CD14-positive monocyte (primary cell): ENCODE measurements at regions not wholly inside any gene's neighbourhood (a gene's known extent, or its start where the extent isn't known, plus 50 kb on each side); places are given as distances from the start of the nearest gene placed in this dataset.

Experiments
- DNase-seq, 3 donors: peaks; one replicate each; pipeline ENCODE4 v3.0.0-alpha.2; 2011 to 2022
- H2AFZ ChIP-seq: 2 replicates; pipeline ENCODE4 v1.6.0; 2012; ENCODE audit warnings: mild to moderate bottlenecking, low read depth, low read length, inconsistent platforms; ENCODE audit not compliant: insufficient read depth, poor library complexity, severe bottlenecking
- H3K27ac ChIP-seq, 2 donors: 1 replicate in 1 of 2; 2 replicates in 1 of 2; pipeline ENCODE4 v1.5.1; 2012 to 2013; ENCODE audit warnings: low read length in 2 of 2, control low read depth in 1 of 2, inconsistent platforms in 1 of 2, low read depth in 1 of 2, mild to moderate bottlenecking in 1 of 2
- H3K27me3 ChIP-seq, 2 donors: one replicate each; pipeline versions ENCODE4 v1.6.0 to v1.6.1; 2011 to 2013; ENCODE audit warnings: low read length in 2 of 2; ENCODE audit not compliant: control insufficient read depth in 2 of 2, insufficient read depth in 2 of 2
- H3K36me3 ChIP-seq, 2 donors: replicated peaks in 1 of 2; 1 replicate in 1 of 2; 2 replicates in 1 of 2; pipeline versions ENCODE4 v1.5.1 to v1.6.1; 2012 to 2013; ENCODE audit warnings: low read length in 2 of 2, control low read depth in 1 of 2, inconsistent platforms in 1 of 2, mild to moderate bottlenecking in 1 of 2; ENCODE audit not compliant: insufficient read depth in 2 of 2, control insufficient read depth in 1 of 2
- H3K4me1 ChIP-seq, 2 donors: 1 replicate in 1 of 2; 2 replicates in 1 of 2; pipeline versions ENCODE4 v1.5.1 to v1.6.1; 2012 to 2013; ENCODE audit warnings: low read length in 2 of 2, control low read depth in 1 of 2, inconsistent platforms in 1 of 2, mild to moderate bottlenecking in 1 of 2, moderate library complexity in 1 of 2; ENCODE audit not compliant: insufficient read depth in 2 of 2, control insufficient read depth in 1 of 2
- H3K4me2 ChIP-seq: replicated peaks from 2 replicates; pipeline ENCODE3; 2012; ENCODE audit warnings: low read length, moderate library complexity, mild to moderate bottlenecking; ENCODE audit not compliant: poor library complexity, severe bottlenecking; ENCODE audit errors: extremely low read depth
- H3K4me3 ChIP-seq, 3 experiments: fragments of 200-600 bp in 1 of 3; sonication (generic) in 1 of 3; replicated peaks in 1 of 3; 1 replicate in 2 of 3; 2 replicates in 1 of 3; pipeline ENCODE4 v1.5.1; 2011 to 2013; ENCODE audit warnings: low read length in 3 of 3, mild to moderate bottlenecking in 3 of 3, control low read depth in 2 of 3, low read depth in 2 of 3, inconsistent platforms in 1 of 3, moderate library complexity in 1 of 3
- H3K79me2 ChIP-seq: 2 replicates; pipeline ENCODE4 v1.6.0; 2012; ENCODE audit warnings: mild to moderate bottlenecking, control low read depth, inconsistent platforms, low read length, moderate library complexity; ENCODE audit not compliant: insufficient read depth
- H3K9ac ChIP-seq: 2 replicates; pipeline ENCODE4 v1.6.0; 2017; ENCODE audit warnings: low read length, mild to moderate bottlenecking; ENCODE audit not compliant: insufficient read depth, poor library complexity, severe bottlenecking
- H3K9me3 ChIP-seq, 2 donors: replicated peaks in 1 of 2; 1 replicate in 1 of 2; 2 replicates in 1 of 2; pipeline versions ENCODE4 v1.5.1 to v1.6.1; 2012 to 2013; ENCODE audit warnings: low read length in 2 of 2, control low read depth in 1 of 2; ENCODE audit not compliant: control insufficient read depth in 1 of 2, insufficient read depth in 1 of 2
- H4K20me1 ChIP-seq: 2 replicates; pipeline ENCODE4 v1.6.0; 2012; ENCODE audit warnings: mild to moderate bottlenecking, low read length, control low read depth, moderate library complexity; ENCODE audit not compliant: insufficient read depth
- H3K27ac Mint-ChIP-seq, 7 donors: one replicate each; pipeline ENCODE4 v1.8.0; 2020; ENCODE audit warnings: mild to moderate bottlenecking in 7 of 7, mixed read lengths in 7 of 7, moderate library complexity in 6 of 7, inconsistent platforms in 2 of 7
- H3K27me3 Mint-ChIP-seq, 3 donors: one replicate each; pipeline ENCODE4 v1.8.0; 2021 to 2022; ENCODE audit warnings: low read depth in 3 of 3, mild to moderate bottlenecking in 3 of 3, mixed read lengths in 3 of 3, moderate library complexity in 3 of 3, inconsistent platforms in 1 of 3
- H3K36me3 Mint-ChIP-seq, 2 donors: one replicate each; pipeline ENCODE4 v1.8.0; 2020; ENCODE audit warnings: mixed read lengths in 2 of 2, inconsistent platforms in 1 of 2, mild to moderate bottlenecking in 1 of 2
- H3K4me1 Mint-ChIP-seq: one replicate; pipeline ENCODE4 v1.8.0; 2020; ENCODE audit warnings: mild to moderate bottlenecking, mixed read lengths
- H3K4me3 Mint-ChIP-seq, 2 donors: one replicate each; pipeline ENCODE4 v1.8.0; 2020; ENCODE audit warnings: mild to moderate bottlenecking in 2 of 2, mixed read lengths in 2 of 2, moderate library complexity in 1 of 2
- H3K9me3 Mint-ChIP-seq, 7 donors: one replicate each; pipeline ENCODE4 v1.8.0; 2020 to 2022; ENCODE audit warnings: mixed read lengths in 7 of 7, mild to moderate bottlenecking in 6 of 7, moderate library complexity in 6 of 7, inconsistent platforms in 2 of 7
- CTCF ChIP-seq: fragments of 200-600 bp; IDR thresholded peaks from one replicate; pipeline ENCODE4 v1.8.0; 2022; ENCODE audit warnings: antibody characterized with exemption, mild to moderate bottlenecking
- WGBS: methylation state at CpG from one replicate; pipeline ENCODE4 v1.1.5; 2013; ENCODE audit warnings: missing lambda C conversion rate; ENCODE audit not compliant: insufficient coverage; 5-methylcytosine and 5-hydroxymethylcytosine counted together
- intact Hi-C, 2 donors: fragments of 100-400 bp; cut with micrococcal nuclease; formaldehyde crosslinking; loops; one replicate each; pipeline versions ENCODE4 v1.15.0 to v1.15.1; 2023

GRCh38 chr11:23519194-23519593 lies 658.9 kb upstream of the CCDC179 start:
- H3K9ac ChIP-seq = no peak overlapping the region
- H3K27ac Mint-ChIP-seq = no peak overlapping the region
- no peak overlapping the region for H3K4me2 ChIP-seq
- no peaks in the 10 kb centered on the region for H3K4me1 ChIP-seq
- TF ChIP-seq CTCF = no peak
- H2AFZ ChIP-seq = no peak overlapping the region
- intact Hi-C loops = no loop called here
- no peak overlapping the region for H3K4me3 ChIP-seq
- no peaks in the 10 kb centered on the region for H3K27me3 ChIP-seq
- H3K27me3 Mint-ChIP-seq = peaks cover 0 to 1% (median 0%) of the 10 kb centered on the region in 3 donors
- H3K9me3 Mint-ChIP-seq = peaks cover 0 to 13% (median 2%) of the 10 kb centered on the region in 7 donors
- no peaks in the 10 kb centered on the region for H3K36me3 ChIP-seq
- no peak for DNase-seq
- no peaks in the 10 kb centered on the region for H3K79me2 ChIP-seq
- H3K27ac ChIP-seq = no peak overlapping the region
- no CpG with 5 or more reads among the region's 2 CpGs for WGBS
- no peaks in the 10 kb centered on the region for H3K9me3 ChIP-seq
- no peak overlapping the region for H3K4me3 Mint-ChIP-seq
- no peaks in the 10 kb centered on the region for H3K36me3 Mint-ChIP-seq
- H3K4me1 Mint-ChIP-seq = no peaks in the 10 kb centered on the region
- no peaks in the 10 kb centered on the region for H4K20me1 ChIP-seq

- intact Hi-C loops = no loop called here
- H3K9ac ChIP-seq = no peak overlapping the region
- H3K4me3 ChIP-seq = no peak overlapping the region
- TF ChIP-seq CTCF = no peak
- H3K4me2 ChIP-seq = no peak overlapping the region
- Mint-ChIP-seq H3K4me3 (no peak overlapping the region), H3K27me3 (peaks cover 0 to 1% (median 0%) of the 10 kb centered on the region in 3 donors), H3K4me1 (no peaks in the 10 kb centered on the region), H3K27ac (no peak overlapping the region), H3K9me3 (peaks cover 0 to 13% (median 2%) of the 10 kb centered on the region in 7 donors), H3K36me3 (no peaks in the 10 kb centered on the region)
- H4K20me1 ChIP-seq = no peaks in the 10 kb centered on the region
- H3K36me3 ChIP-seq = no peaks in the 10 kb centered on the region
- no peak for DNase-seq
- no peaks in the 10 kb centered on the region for H3K9me3 ChIP-seq
- no peak overlapping the region for H3K27ac ChIP-seq
- WGBS = 94% methylated on average over 6 of the region's 11 CpGs
- no peaks in the 10 kb centered on the region for H3K79me2 ChIP-seq
- no peaks in the 10 kb centered on the region for H3K27me3 ChIP-seq
- H2AFZ ChIP-seq = no peak overlapping the region
- H3K4me1 ChIP-seq = no peaks in the 10 kb centered on the region
Observed at GRCh38 chr11:23520226-23520960, 660.1 kb upstream of the CCDC179 start.
